Tibial artery (tissue), 4 donors: ENCODE measurements at regions not wholly inside any gene's neighbourhood (a gene's known extent, or its start where the extent isn't known, plus 50 kb on each side); places are given as distances from the start of the nearest gene placed in this dataset.
"Not testable (repeated sequence)": the region's sequence is repeated elsewhere in the genome, so short reads cannot be mapped to it uniquely, and the experiment has no call there.

ENCODE experiments used
- DNase-seq, 2 donors: peaks; one replicate each; pipeline ENCODE4 v3.0.0-alpha.2; 2019
- H3K27ac ChIP-seq, 2 donors: fragments of 200-600 bp; sonication (generic) in 1 of 2; 1 replicate in 1 of 2; 2 replicates in 1 of 2; pipeline ENCODE4 v1.5.1; 2018 to 2019; ENCODE audit warnings: mild to moderate bottlenecking in 1 of 2
- H3K27me3 ChIP-seq, 2 donors: fragments of 200-600 bp; sonication (generic) in 1 of 2; one replicate each; pipeline versions ENCODE4 v1.5.1 to v1.6.0; 2016 to 2019
- H3K36me3 ChIP-seq, 3 donors: fragments of 200-600 bp; sonication (generic) in 2 of 3; one replicate each; pipeline ENCODE4 v1.5.1; 2016 to 2019; ENCODE audit warnings: mild to moderate bottlenecking in 2 of 3
- H3K4me1 ChIP-seq, 4 donors: fragments of 200-600 bp; sonication (generic) in 2 of 4; 1 replicate in 3 of 4; 2 replicates in 1 of 4; pipeline ENCODE4 v1.5.1; 2016 to 2019
- H3K4me3 ChIP-seq, 2 donors: fragments of 200-600 bp; sonication (generic) in 1 of 2; 1 replicate in 1 of 2; 2 replicates in 1 of 2; pipeline ENCODE4 v1.5.1; 2018 to 2019; ENCODE audit warnings: mild to moderate bottlenecking in 2 of 2
- H3K9me3 ChIP-seq, 3 donors: fragments of 200-600 bp; sonication (generic) in 1 of 3; one replicate each; pipeline ENCODE4 v1.5.1; 2016 to 2019
- intact Hi-C: fragments of 100-400 bp; cut with DNase I; formaldehyde crosslinking; loops from one replicate; pipeline ENCODE4 v1.15.0; 2023; ENCODE audit warnings: low total_unique reads
- TF ChIP-seq, protein P1 (sequence below), 2 experiments: fragments of 200-600 bp in 1 of 2; fragments of 450-650 bp in 1 of 2; IDR thresholded peaks; one replicate each; pipeline ENCODE4 v1.5.1; 2017 to 2019; ENCODE audit warnings: antibody characterized with exemption in 2 of 2, mild to moderate bottlenecking in 1 of 2, moderate library complexity in 1 of 2

GRCh38 chr15:24150542-24150941, 463.4 kb upstream of the NDN start:
- no peaks in the 10 kb centered on the region for H3K4me1 ChIP-seq
- H3K36me3 ChIP-seq, result no peaks in the 10 kb centered on the region
- no peak for DNase-seq
- TF ChIP-seq, protein P1, sequence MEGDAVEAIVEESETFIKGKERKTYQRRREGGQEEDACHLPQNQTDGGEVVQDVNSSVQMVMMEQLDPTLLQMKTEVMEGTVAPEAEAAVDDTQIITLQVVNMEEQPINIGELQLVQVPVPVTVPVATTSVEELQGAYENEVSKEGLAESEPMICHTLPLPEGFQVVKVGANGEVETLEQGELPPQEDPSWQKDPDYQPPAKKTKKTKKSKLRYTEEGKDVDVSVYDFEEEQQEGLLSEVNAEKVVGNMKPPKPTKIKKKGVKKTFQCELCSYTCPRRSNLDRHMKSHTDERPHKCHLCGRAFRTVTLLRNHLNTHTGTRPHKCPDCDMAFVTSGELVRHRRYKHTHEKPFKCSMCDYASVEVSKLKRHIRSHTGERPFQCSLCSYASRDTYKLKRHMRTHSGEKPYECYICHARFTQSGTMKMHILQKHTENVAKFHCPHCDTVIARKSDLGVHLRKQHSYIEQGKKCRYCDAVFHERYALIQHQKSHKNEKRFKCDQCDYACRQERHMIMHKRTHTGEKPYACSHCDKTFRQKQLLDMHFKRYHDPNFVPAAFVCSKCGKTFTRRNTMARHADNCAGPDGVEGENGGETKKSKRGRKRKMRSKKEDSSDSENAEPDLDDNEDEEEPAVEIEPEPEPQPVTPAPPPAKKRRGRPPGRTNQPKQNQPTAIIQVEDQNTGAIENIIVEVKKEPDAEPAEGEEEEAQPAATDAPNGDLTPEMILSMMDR (IDR thresholded peaks at IDR 0.05), result no peak
- intact Hi-C loops, result no loop called here
- no peaks in the 10 kb centered on the region for H3K9me3 ChIP-seq
- H3K4me3 ChIP-seq, result no peak overlapping the region
- H3K27me3 ChIP-seq, result no peaks in the 10 kb centered on the region
- H3K27ac ChIP-seq, result no peak overlapping the region

DNA sequence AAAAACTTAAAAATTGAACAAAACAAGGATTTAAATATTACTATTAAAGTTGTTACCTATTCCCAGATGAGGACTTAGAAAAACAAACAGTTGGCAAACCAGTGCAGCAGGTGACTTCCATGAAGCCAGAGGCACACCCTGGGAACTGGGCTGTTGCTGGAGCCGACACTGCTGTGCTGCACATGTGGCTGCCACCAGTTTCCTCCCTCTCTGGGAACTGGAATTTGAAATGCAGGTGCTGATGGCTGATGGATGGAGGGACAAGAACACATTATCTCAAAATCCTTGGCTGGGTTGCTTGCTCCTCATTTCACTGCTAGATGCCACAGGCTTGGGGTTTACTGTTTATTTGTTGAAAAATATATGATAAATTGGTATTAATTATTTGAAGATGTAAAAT, 471.2 kb upstream of the NDN start:
- H3K27ac ChIP-seq, DNase-seq, H3K9me3 ChIP-seq, H3K4me3 ChIP-seq, H3K27me3 ChIP-seq, H3K36me3 ChIP-seq, H3K4me1 ChIP-seq, intact Hi-C loops: not testable (repeated sequence)

GRCh38 chr15:24165512-24165911, 478.4 kb upstream of the NDN start:
- intact Hi-C loops, result loop anchor here (5.0 kb wide), 1 partner anchor 52 kb away; no protein-coding TSS in a partner anchor

DNA sequence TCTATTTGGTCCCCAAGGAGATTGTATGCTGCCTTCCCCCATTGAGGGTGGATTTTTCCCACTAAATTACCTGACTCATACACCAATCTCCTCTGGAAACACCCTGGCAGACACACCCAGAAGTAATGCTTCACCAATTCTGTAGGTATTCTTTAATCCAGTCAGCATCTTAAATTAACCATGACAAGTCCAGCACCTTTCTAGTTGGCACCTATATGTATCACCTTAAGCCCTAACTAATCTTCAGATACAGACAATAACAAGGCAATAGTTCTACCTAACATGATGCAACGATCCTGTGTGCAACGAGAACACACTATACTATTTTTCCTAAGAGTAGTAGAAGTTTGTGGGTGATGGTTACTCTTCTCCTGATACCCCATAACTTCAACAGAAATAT, 473.3 kb upstream of the NPAP1 start:
- H3K27me3 ChIP-seq, H3K4me1 ChIP-seq, H3K27ac ChIP-seq, H3K36me3 ChIP-seq, DNase-seq, H3K9me3 ChIP-seq, H3K4me3 ChIP-seq, intact Hi-C loops: not testable (repeated sequence)

More at GRCh38 chr15:24165512-24165911, 478.4 kb upstream of the NDN start:
- not testable (repeated sequence) for H3K4me1 ChIP-seq, H3K27me3 ChIP-seq, H3K4me3 ChIP-seq, H3K27ac ChIP-seq, DNase-seq, H3K36me3 ChIP-seq, H3K9me3 ChIP-seq

- H3K36me3 ChIP-seq, H3K9me3 ChIP-seq, H3K4me3 ChIP-seq, H3K27me3 ChIP-seq, H3K27ac ChIP-seq, intact Hi-C loops, DNase-seq, H3K4me1 ChIP-seq: not testable (repeated sequence)
These were observed 463.7 kb upstream of the NPAP1 start for GRCh38 chr15:24211742-24212476.

DNA sequence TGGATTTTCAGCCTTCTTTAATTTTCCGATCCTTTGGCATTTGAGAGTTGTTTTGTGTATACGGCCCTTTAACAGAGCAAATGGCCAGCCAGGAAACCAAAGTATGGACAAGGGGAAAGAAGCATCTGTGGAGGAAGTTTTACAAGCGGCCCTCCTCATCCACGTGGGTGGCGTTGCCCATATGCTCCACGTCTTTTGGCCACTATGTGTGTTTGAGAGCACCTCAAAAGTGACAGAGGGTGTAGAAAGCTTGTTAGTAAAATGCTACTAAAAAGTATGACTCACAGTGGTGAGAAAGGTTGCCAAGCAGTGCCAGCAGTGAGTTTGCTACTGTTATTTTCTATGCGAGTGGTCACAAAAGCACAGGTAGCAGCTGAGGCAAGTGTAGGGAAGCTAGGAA, 451.8 kb upstream of the NPAP1 start:
- H3K9me3 ChIP-seq, result no peaks in the 10 kb centered on the region
- H3K4me1 ChIP-seq, result no peaks in the 10 kb centered on the region
- intact Hi-C loops, result no loop called here
- no peak overlapping the region for H3K27ac ChIP-seq
- H3K36me3 ChIP-seq, result no peaks in the 10 kb centered on the region
- no peak overlapping the region for H3K4me3 ChIP-seq
- TF ChIP-seq, protein P1 (IDR thresholded peaks at IDR 0.05), result no peak
- H3K27me3 ChIP-seq, result no peaks in the 10 kb centered on the region
- DNase-seq, result no peak

DNA sequence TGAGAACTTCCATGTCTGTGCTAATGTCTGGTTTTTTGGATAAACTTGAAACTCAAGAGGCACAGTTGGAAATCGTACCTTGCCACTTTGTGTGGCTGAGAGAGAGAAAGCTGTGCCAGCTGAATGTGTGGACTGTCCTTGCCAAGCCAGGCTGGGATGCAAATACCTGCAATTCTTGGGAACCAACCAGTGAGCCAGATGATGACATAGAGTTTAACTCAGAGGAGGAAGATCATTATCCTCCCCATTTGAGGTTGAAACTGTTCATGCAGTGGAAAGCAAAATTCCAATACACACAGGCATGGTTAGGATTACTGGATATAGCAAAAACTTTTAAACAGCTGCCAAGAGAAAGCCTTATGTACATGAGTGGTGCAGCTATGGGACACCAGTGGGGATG, 451.4 kb upstream of the NPAP1 start:
- H3K27me3 ChIP-seq, result no peaks in the 10 kb centered on the region
- TF ChIP-seq, protein P1 (IDR thresholded peaks at IDR 0.05), result no peak

GRCh38 chr15:24228922-24229321, 446.7 kb upstream of the NPAP1 start:
- H3K27ac ChIP-seq, DNase-seq, H3K9me3 ChIP-seq, H3K4me3 ChIP-seq, H3K4me1 ChIP-seq, intact Hi-C loops, H3K27me3 ChIP-seq, H3K36me3 ChIP-seq: not testable (repeated sequence)

More for the DNA sequence above, 451.4 kb upstream of the NPAP1 start:
- intact Hi-C loops, result no loop called here
- no peak overlapping the region for H3K4me3 ChIP-seq
- no peak for DNase-seq
- no peaks in the 10 kb centered on the region for H3K4me1 ChIP-seq
- no peaks in the 10 kb centered on the region for H3K36me3 ChIP-seq
- H3K9me3 ChIP-seq, result no peaks in the 10 kb centered on the region
- no peak overlapping the region for H3K27ac ChIP-seq

GRCh38 chr15:24233134-24233533, 442.4 kb upstream of the NPAP1 start:
- H3K27ac ChIP-seq, intact Hi-C loops, H3K4me1 ChIP-seq, H3K36me3 ChIP-seq, DNase-seq, H3K4me3 ChIP-seq, H3K27me3 ChIP-seq, H3K9me3 ChIP-seq: not testable (repeated sequence)

DNA sequence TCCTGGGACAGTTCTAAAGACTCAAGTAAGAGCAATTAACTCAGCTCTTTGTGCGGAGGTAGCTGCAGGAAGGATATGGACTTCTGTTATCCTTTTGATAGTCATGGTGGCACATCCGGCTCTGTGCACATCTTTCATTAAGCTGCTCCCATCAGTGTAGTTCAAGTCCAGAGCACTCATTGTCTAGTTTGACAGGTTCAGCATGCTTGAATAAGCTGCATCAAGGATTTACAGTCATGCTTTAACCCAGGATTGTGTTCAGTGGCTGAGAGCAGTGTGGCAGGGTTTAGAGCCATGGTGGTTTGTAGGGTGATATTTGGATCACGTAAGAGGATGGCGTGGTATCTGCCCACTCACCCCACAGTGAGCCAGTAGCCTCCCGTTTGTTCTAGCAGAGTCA, 435.0 kb upstream of the NPAP1 start:
- DNase-seq, H3K27ac ChIP-seq, intact Hi-C loops, H3K27me3 ChIP-seq, H3K4me3 ChIP-seq, H3K36me3 ChIP-seq, H3K9me3 ChIP-seq, H3K4me1 ChIP-seq: not testable (repeated sequence)

DNA sequence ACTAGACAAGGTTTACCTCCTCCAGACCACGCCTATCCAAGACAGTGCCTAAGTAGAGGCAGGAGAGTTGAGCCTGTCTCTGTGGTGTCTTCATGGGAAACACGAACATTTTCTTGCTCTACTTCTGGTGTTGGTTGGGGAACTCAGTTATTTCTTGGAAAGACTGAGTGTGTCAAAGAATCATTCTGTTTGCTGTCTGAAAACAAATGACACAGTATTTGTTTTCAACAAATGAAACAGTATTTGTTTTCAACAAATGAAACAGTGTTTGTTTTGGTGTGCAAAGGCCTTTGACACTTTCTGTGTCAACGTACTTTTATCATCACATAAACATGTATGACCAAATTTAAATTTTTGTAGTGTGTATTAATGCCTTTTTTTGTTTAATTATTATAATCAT, 416.5 kb upstream of the NPAP1 start:
- H3K36me3 ChIP-seq, H3K27ac ChIP-seq, DNase-seq, H3K27me3 ChIP-seq, H3K4me3 ChIP-seq, intact Hi-C loops, H3K4me1 ChIP-seq, H3K9me3 ChIP-seq: not testable (repeated sequence)

DNA sequence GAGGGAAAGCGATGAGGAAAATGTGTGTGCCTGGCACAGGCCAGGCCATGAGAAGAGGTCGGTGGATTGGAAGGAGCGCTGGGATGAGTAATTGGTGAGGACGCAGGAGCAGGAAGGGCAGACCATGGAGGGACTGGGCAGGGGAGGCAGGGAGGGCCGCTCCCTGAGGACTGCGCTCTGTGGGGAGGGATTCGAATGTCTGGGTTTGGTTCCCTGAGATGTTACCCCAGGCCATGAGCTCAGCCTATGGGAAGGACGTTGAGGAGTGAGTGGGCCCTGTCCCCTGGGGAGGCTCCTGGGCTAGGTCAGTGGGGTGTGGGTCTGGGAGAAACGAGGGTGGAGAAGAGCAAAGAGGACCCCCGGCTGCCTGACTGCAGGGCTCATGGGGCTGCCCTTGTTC, 415.2 kb upstream of the NPAP1 start:
- H3K27ac ChIP-seq, H3K4me3 ChIP-seq, H3K27me3 ChIP-seq, H3K4me1 ChIP-seq, intact Hi-C loops, DNase-seq, H3K36me3 ChIP-seq, H3K9me3 ChIP-seq: not testable (repeated sequence)
